ENCODE measurements at regions not wholly inside any gene's neighbourhood (a gene's known extent, or its start where the extent isn't known, plus 50 kb on each side); places are given as distances from the start of the nearest gene placed in this dataset.

- TF ChIP-seq, protein P1, sequence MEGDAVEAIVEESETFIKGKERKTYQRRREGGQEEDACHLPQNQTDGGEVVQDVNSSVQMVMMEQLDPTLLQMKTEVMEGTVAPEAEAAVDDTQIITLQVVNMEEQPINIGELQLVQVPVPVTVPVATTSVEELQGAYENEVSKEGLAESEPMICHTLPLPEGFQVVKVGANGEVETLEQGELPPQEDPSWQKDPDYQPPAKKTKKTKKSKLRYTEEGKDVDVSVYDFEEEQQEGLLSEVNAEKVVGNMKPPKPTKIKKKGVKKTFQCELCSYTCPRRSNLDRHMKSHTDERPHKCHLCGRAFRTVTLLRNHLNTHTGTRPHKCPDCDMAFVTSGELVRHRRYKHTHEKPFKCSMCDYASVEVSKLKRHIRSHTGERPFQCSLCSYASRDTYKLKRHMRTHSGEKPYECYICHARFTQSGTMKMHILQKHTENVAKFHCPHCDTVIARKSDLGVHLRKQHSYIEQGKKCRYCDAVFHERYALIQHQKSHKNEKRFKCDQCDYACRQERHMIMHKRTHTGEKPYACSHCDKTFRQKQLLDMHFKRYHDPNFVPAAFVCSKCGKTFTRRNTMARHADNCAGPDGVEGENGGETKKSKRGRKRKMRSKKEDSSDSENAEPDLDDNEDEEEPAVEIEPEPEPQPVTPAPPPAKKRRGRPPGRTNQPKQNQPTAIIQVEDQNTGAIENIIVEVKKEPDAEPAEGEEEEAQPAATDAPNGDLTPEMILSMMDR (IDR thresholded peaks at IDR 0.05; ENCODE audit: low read depth, low read length, missing control alignments) = no peak
- no peak overlapping the region for H3K4me3 ChIP-seq (replicated peaks; ENCODE audit: low read depth, low read length)
- DNase-seq (ENCODE audit: extremely low read depth, low read depth) = no peak
Observed at GRCh38 chr12:61863811-61864210, 396.4 kb upstream of the USP15 start.

DNA sequence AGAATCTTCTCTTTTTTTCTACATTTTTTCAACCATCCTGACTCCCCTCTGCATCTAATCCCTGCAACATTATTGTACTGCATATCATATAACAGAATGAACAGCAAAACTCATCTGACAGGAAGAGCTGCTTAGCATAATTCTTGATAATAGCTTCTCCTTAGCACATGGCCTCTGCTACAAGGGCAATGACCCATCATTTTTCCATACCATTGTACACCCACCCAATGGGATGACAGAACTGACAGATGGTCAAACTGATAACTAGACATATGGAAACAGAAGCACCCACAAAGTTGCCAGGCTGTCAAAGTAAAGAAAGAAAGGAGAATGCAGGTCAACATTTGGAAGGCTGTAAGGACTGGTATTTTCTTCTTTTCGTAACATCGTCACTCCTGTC is 390.4 kb upstream of the USP15 start:
- DNase-seq (ENCODE audit: extremely low read depth, low read depth) = no peak
- TF ChIP-seq, protein P1 (IDR thresholded peaks at IDR 0.05; ENCODE audit: low read depth, low read length, missing control alignments) = no peak
- no peak overlapping the region for H3K4me3 ChIP-seq (replicated peaks; ENCODE audit: low read depth, low read length)

DNA sequence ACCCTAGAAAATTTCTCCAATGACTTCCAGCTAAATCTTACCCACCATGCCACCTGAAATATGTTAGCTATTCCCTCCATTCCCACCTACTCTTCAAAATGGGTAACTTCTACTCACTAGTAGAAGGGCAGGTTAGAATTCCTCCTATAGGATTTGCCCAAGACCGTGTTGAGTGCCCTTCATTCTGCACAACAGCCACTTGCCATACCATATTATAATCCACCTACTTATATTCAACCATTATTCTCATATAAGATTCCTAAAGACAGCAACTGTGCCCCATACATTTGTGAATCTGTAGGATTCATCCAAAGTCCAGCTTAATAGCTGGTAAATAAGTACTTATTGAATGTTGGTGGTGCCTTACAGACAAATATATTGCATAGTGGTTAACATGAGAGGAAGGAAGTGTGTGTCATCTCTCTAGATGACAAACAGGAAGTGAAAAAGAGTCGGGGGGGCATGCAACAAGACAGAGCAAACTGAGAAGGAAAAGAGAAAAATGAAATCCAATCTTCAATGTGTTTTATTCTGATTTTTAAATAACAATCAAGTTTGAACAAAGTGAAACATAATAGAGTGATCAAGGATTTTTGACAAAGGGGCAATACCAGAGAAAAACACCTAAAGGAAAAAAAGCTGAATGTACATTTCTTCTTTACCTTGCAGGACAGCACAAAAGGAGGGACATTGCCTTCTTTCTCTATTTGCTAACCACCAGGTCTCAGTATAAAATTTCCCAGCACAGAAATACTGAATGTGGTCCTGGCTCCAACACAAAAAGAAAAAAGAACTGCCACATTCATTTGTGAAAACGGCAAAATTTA is 389.3 kb upstream of the USP15 start:
- no peak for DNase-seq (ENCODE audit: extremely low read depth, low read depth)
- no peak overlapping the region for H3K4me3 ChIP-seq (replicated peaks; ENCODE audit: low read depth, low read length)
- TF ChIP-seq, protein P1 (IDR thresholded peaks at IDR 0.05; ENCODE audit: low read depth, low read length, missing control alignments) = no peak

GRCh38 chr12:61871485-61871810 is 388.8 kb upstream of the USP15 start:
- H3K4me3 ChIP-seq (replicated peaks; ENCODE audit: low read depth, low read length) = no peak overlapping the region
- TF ChIP-seq, protein P1 (IDR thresholded peaks at IDR 0.05; ENCODE audit: low read depth, low read length, missing control alignments) = no peak
- DNase-seq (ENCODE audit: extremely low read depth, low read depth) = no peak

- no peak for DNase-seq (ENCODE audit: extremely low read depth, low read depth)
- TF ChIP-seq, protein P1 (IDR thresholded peaks at IDR 0.05; ENCODE audit: low read depth, low read length, missing control alignments) = no peak
- no peak overlapping the region for H3K4me3 ChIP-seq (replicated peaks; ENCODE audit: low read depth, low read length)
Observed at GRCh38 chr12:61879229-61879628, 381.0 kb upstream of the USP15 start.

DNA sequence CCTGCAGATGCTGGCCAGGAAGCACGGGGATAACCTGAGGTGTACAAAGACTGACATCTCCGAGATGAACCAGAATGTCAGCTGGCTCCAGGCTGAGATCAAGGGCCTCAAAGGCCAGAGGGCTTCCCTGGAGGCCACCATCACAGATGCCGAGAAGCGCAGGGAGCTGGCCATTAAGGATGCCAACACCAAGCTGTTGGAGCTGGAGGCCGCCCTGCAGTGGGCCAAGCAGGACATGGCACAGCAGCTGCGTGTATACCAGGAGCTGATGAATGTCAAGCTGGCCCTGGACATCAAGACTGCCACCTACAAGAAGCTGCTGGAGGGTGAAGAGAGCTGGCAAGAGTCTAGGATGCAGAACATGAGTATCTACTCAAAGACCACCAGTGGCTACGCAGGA is 380.0 kb upstream of the USP15 start:
- TF ChIP-seq, protein P1 (IDR thresholded peaks at IDR 0.05; ENCODE audit: low read depth, low read length, missing control alignments) = no peak
- no peak for DNase-seq (ENCODE audit: extremely low read depth, low read depth)

DNA sequence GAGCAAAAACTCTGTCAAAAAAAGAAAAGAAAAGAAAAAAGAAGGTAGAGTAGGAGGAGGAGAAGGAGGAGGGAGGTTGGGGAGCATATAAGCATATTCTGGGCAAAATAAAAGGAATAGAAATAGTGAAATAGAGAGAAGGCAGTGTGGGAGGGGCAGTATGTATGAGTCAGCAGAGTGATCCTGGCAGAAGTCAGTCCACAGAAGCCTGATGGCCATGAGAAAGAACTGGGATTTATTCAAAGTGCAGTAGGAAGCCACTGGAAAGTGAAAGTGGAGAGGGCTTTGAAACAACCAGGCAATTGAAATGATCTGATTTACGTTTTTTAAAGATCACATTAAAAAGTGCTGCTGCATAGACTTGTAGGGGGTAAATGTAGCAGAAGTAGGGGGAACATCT is 368.6 kb upstream of the USP15 start:
- TF ChIP-seq, protein P1 (IDR thresholded peaks at IDR 0.05; ENCODE audit: low read depth, low read length, missing control alignments) = no peak
- H3K4me3 ChIP-seq (replicated peaks; ENCODE audit: low read depth, low read length) = no peak overlapping the region
- no peak for DNase-seq (ENCODE audit: extremely low read depth, low read depth)

More for the DNA sequence above, 380.0 kb upstream of the USP15 start:
- H3K4me3 ChIP-seq (replicated peaks; ENCODE audit: low read depth, low read length) = no peak overlapping the region

All from HFF-Myc (cell line).